NCI-H1694 (cell line): ENCODE measurements at regions not wholly inside any gene's neighbourhood (a gene's known extent, or its start where the extent isn't known, plus 50 kb on each side); places are given as distances from the start of the nearest gene placed in this dataset.

Experiments
- DNase-seq: peaks from one replicate; lab custom pipeline; 2025; lab: John Stamatoyannopoulos, UW

GRCh38 chr2:222146488-222146887 lies 152.3 kb downstream of the PAX3 start:
- DNase-seq: no peak

GRCh38 chr2:222142027-222142426 lies 156.8 kb downstream of the PAX3 start:
- DNase-seq: no peak

GRCh38 chr2:222136106-222136630 lies 162.6 kb downstream of the PAX3 start:
- DNase-seq: no peak

GRCh38 chr2:222134654-222135053 lies 164.1 kb downstream of the PAX3 start:
- no peak for DNase-seq

- no peak for DNase-seq
These were observed 164.9 kb downstream of the PAX3 start for GRCh38 chr2:222133897-222134296.

- no peak for DNase-seq
These were observed 167.9 kb downstream of the PAX3 start for GRCh38 chr2:222130855-222131254.

GRCh38 chr2:222127660-222128059 lies 171.1 kb downstream of the PAX3 start:
- no peak for DNase-seq

GRCh38 chr2:222120933-222121332 lies 177.9 kb downstream of the PAX3 start:
- no peak for DNase-seq

GRCh38 chr2:222115296-222115695 lies 183.5 kb downstream of the PAX3 start:
- DNase-seq: no peak

GRCh38 chr2:222108957-222109585 lies 189.7 kb downstream of the PAX3 start:
- DNase-seq: no peak

GRCh38 chr2:222108497-222108896 lies 190.3 kb downstream of the PAX3 start:
- no peak for DNase-seq

GRCh38 chr2:222105046-222105445 lies 193.8 kb downstream of the PAX3 start:
- no peak for DNase-seq

- DNase-seq: no peak
These were observed 196.0 kb downstream of the PAX3 start for GRCh38 chr2:222102575-222103349.

GRCh38 chr2:222100704-222101699 lies 197.8 kb downstream of the PAX3 start:
- DNase-seq: no peak

GRCh38 chr2:222088561-222088960 lies 210.2 kb downstream of the PAX3 start:
- no peak for DNase-seq

- no peak for DNase-seq
These were observed 210.8 kb downstream of the PAX3 start for GRCh38 chr2:222087998-222088397.

- no peak for DNase-seq
These were observed 216.6 kb downstream of the PAX3 start for GRCh38 chr2:222082201-222082600.

GRCh38 chr2:222080141-222080540 lies 218.7 kb downstream of the PAX3 start:
- DNase-seq: no peak

GRCh38 chr2:222076973-222077690 lies 221.7 kb downstream of the PAX3 start:
- no peak for DNase-seq

GRCh38 chr2:222074674-222075073 lies 224.1 kb downstream of the PAX3 start:
- no peak for DNase-seq

GRCh38 chr2:222071911-222072310 lies 226.9 kb downstream of the PAX3 start:
- DNase-seq: no peak

GRCh38 chr2:222064286-222064685 lies 234.5 kb downstream of the PAX3 start:
- DNase-seq: no peak
